Muscle of back (tissue), 3 donors: ENCODE measurements at regions not wholly inside any gene's neighbourhood (a gene's known extent, or its start where the extent isn't known, plus 50 kb on each side); places are given as distances from the start of the nearest gene placed in this dataset.
"Not testable (repeated sequence)": the region's sequence is repeated elsewhere in the genome, so short reads cannot be mapped to it uniquely, and the experiment has no call there.

Experiments
- DNase-seq, 3 donors: peaks; one replicate each; pipeline versions ENCODE4 v3.0.0 to v3.0.0-alpha.2; 2013

DNA sequence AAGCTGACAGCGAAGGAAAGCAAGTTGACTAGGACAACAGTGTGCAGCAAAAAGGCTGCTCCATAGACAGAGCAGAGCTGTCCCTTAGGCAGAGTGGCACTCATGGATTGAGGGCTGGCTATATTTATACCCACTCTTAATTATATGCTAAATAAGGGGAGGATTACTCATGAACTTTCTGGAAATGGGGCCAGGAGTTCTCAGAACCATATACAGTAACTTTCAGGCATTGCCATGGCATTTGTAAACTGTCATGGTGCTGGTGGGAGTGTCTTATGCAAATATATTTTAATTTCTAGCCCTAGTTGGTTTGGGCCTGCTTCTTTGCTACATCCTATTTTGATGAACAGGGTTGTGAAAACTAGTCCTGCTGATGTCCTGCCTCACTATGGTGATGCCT lies 279.5 kb upstream of the MGAT5 start:
- no peak for DNase-seq

GRCh38 chr2:133975135-133975534 lies 278.7 kb upstream of the MGAT5 start:
- DNase-seq, result no peak

DNA sequence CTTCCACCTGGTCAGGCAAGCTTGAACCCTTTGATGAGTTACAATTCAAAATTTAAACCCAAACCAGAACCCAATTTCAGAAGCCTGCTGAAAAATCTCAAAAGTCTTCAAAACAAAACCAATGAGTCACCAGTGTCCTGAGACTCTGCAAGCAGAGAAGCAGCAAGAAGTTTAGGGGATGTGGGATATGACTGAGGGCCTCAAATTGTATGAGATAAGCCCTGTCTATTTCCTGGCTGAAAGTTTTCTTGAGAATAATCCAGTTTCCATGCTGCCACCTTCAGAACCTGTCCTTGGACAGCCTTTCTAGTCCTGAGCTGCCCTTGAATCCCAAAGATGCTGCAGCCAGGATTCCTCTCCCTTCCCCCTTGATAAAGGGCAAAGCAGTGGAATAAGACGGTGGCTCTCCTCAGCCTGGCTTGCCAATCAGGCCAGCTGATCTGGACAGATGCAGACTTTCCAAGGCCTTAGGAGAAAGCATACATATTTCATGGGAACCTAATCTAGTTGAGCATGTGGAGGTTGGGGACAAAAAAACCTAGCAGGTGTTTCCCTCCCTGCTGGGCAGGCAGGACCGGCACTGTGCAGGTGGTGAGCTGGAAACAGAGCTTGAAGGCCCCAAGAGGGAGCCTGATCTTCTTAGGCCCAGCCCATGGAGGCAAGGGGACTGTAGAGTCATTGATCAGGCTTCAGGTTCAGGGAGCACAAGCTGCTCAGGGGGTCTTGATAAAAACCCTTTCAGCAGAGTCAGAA lies 278.0 kb upstream of the MGAT5 start:
- DNase-seq, result no peak

DNA sequence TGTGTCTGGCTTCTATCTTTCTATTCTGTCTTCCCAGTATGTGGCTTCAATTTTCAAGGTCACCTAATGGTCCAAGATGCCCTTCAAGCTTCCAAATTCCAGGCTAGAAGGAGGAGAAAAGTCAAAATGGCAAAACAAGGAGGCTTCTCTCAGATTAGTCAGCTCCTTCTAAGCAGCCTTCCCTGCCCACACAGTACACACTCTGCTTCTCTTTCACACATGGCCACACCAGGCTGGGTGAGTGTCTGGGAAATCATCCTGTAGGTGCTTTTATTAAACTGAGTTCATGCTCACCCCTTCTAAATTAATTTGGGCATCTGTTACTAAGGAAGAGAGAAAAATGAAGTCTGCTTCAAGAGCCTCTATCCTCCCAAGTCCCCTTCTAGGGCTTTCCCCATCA lies 277.2 kb upstream of the MGAT5 start:
- DNase-seq, result no peak

GRCh38 chr2:133977405-133977804 lies 276.5 kb upstream of the MGAT5 start:
- no peak for DNase-seq

DNA sequence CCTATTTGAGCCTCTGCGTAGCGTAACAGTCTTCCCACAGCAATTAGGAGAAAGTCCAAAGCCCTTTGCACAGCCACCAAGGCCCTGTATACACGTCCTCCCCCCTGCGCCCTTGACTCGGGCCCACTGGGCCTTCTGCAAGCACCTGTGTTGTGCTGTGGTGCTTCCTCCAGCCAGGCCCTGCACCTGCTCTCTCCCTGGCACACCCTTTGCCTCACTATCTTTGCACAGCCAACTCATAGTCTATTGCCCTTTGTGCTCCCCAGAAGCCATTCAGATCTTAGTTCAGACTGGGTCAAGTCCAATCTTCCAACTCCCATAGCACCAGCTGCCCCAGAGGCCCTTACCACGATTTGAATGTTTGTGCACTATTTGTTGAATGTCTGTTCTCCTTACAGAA lies 271.6 kb upstream of the MGAT5 start:
- no peak for DNase-seq

GRCh38 chr2:133985563-133985962 lies 268.3 kb upstream of the MGAT5 start:
- DNase-seq, result no peak

- DNase-seq, result no peak
Observed at GRCh38 chr2:133986081-133986837, 267.6 kb upstream of the MGAT5 start.

- no peak for DNase-seq
Observed at GRCh38 chr2:133986881-133987795, 266.7 kb upstream of the MGAT5 start.

DNA sequence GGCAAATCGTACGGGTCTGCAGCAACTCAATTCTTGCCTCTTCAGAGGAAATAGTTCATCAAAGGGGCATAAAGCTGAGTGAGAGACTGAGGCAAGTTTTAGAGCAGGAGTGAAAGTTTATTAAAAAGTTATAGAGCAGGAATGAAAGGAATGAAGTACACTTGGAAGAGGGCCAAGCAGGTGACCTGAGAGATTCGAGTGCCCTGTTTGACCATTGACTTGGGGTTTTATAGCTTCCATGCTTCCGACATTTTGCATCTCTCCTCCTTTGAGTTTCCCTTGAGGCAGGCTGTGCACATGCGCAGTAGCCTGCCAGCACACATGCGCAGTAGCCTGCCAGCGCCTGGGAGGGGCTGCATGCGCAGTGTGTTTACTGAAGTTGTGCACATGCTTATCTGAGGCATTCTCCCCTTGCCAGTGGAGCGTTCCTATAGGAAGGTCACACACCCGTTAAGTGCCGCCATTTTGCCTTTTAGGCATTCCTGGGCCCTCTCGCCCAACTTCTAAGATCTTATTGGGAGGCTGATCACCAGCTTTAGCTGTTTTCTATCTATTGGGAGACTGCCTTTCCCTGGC lies 265.5 kb upstream of the MGAT5 start:
- no peak for DNase-seq

DNA sequence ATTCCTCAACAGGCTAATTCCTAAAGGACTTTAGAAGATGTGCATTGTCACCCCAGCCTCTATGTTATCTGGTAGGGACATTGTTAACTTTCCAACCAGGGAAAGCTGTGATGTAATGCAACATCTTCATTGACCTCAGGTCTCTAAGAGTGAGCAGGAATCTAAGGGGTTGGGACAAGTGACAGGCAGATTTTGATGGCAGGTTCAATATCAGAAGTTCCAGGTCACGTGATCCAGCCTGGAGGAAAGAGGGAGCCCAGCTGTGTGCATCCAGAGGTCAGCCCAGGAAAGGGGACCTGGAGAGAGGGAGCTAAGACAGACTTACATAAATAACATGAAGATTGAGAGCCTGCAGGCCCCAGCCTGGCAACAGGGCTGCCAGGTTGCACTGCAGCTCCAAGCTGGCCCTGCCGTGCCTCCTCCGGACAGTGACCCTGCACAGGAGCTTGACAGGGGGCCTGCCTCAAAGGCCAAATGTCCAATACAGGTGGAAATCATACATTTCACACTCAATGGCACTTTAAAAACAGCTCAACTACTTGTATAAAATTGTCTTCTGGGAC lies 262.2 kb upstream of the MGAT5 start:
- no peak for DNase-seq

GRCh38 chr2:133992454-133992853 lies 261.4 kb upstream of the MGAT5 start:
- DNase-seq, result no peak

- no peak for DNase-seq
Observed at GRCh38 chr2:133993160-133993559, 260.7 kb upstream of the MGAT5 start.

DNA sequence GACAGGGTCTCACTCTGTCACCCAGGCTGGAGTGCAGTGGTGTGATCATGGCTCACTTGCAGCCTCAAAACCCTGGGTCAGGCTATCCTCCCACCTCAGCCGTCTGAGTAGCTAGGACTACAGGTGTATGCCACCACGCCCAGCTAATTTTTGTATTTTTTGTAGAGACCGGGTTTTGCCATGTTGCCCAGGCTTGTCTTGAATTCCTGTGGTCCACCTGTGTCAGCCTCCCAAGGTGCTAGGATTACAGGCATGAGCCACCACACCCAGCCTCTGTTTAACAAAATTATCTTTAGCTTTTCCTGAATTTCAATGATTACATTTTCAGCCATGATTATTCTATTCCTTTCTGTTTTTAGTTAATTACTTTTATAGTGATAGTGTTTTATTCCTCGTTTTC lies 255.1 kb upstream of the MGAT5 start:
- not testable (repeated sequence) for DNase-seq

- DNase-seq, result no peak
Observed at GRCh38 chr2:134002391-134002790, 251.5 kb upstream of the MGAT5 start.

GRCh38 chr2:134002921-134003320 lies 251.0 kb upstream of the MGAT5 start:
- DNase-seq, result no peak

- no peak for DNase-seq
Observed at GRCh38 chr2:134004467-134004866, 249.4 kb upstream of the MGAT5 start.

- no peak for DNase-seq
Observed at GRCh38 chr2:134008837-134009236, 245.0 kb upstream of the MGAT5 start.

DNA sequence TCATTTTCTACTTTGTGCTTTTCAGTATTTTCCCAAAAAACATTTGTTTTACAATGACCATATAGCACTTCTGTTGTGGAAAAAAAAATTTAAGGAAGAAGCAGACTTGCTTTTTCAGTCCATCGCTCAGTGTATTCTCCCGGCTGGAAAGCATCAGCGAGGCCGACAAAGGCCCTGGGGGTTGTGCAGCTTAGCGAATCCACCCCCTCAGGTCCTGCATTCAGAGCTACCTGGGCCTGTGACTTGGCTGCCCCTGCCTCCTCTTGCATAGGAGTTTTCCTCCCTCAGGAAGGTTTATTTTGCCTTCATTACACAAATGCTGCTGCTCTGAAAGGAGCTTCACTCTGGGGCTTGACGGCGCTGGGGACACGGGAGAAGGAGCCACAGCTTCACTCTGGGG lies 244.4 kb upstream of the MGAT5 start:
- DNase-seq, result no peak

DNA sequence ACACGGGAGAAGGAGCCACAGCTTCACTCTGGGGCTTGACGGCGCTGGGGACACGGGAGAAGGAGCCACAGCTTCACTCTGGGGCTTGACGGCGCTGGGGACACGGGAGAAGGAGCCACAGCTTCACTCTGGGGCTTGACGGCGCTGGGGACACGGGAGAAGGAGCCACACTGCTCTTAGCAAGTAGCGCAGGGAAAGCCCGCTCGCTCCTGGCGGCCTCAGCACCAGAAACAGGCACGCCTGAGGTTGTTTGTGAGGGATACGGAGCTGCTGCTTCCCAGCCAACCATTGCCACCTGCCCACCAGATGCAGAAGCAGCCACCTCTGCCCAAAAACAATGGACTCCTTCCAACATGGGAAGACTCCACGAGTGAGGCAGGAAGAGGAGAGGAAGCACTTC lies 244.0 kb upstream of the MGAT5 start:
- DNase-seq, result not testable (repeated sequence)

DNA sequence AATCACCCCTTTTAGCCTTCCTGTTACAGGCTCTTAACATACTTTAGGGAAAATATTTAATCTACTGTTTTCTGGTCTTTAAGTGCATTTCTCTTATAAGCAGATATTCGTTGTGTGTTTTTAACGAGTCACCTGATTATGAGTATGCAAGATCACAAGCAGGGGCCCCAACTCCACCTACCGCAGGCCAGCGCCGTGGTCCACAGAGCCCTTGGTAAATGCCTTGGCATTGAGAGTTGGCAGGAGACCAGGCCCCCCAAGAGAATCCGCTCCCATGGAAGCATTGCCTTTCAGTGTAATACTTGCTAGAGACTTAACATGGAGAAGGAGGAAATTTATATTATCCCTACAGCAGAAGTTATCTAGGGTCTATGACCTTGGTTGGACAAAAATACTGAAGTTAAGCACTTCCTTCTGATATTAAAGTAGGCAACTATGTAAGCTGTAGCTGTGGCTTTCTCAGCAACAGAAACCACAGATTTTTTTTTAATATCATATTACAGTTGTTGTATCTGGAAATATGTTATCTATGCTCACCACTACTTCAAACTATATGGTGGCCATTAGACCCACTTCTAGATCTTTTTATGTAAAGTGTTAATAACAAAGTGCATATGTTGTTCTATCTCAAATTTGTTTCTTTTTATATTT lies 241.8 kb upstream of the MGAT5 start:
- no peak for DNase-seq
